Body of pancreas (tissue), 4 donors: ENCODE measurements at regions not wholly inside any gene's neighbourhood (a gene's known extent, or its start where the extent isn't known, plus 50 kb on each side); places are given as distances from the start of the nearest gene placed in this dataset.

Experiments used
- ATAC-seq: fragments of 150-250 bp; one replicate; pipeline ENCODE4 v1.9.1; 2016
- DNase-seq, 4 donors: peaks; one replicate each; pipeline ENCODE4 v3.0.0-alpha.2; 2019
- H3K27ac ChIP-seq, 4 donors: fragments of 200-600 bp; sonication (generic); 1 replicate in 3 of 4; 2 replicates in 1 of 4; pipeline versions ENCODE4 v1.5.1 to v1.6.1; 2016 to 2019; ENCODE audit warnings: mild to moderate bottlenecking in 1 of 4, mixed read lengths in 1 of 4, moderate library complexity in 1 of 4
- H3K27me3 ChIP-seq, 2 donors: fragments of 200-600 bp; sonication (generic); one replicate each; pipeline ENCODE4 v1.6.0; 2016; ENCODE audit warnings: mild to moderate bottlenecking in 1 of 2
- H3K36me3 ChIP-seq, 2 donors: fragments of 200-600 bp; sonication (generic); replicated peaks in 1 of 2; 2 replicates each; pipeline ENCODE4 v1.5.1; 2016; ENCODE audit warnings: low read depth in 2 of 2; ENCODE audit not compliant: insufficient read depth in 1 of 2
- H3K4me1 ChIP-seq: fragments of 200-600 bp; sonication (generic); one replicate; pipeline ENCODE4 v1.6.0; 2016
- H3K4me3 ChIP-seq, 2 donors: fragments of 200-600 bp; sonication (generic); 1 replicate in 1 of 2; 2 replicates in 1 of 2; pipeline ENCODE4 v1.5.1; 2016 to 2019
- H3K9me3 ChIP-seq, 3 donors: fragments of 200-600 bp; sonication (generic); 1 replicate in 2 of 3; 2 replicates in 1 of 3; pipeline ENCODE4 v1.5.1; 2016
- POLR2A ChIP-seq, 3 donors: fragments of 450-650 bp; IDR thresholded peaks; one replicate each; pipeline ENCODE4 v1.6.1; 2016; ENCODE audit warnings: antibody characterized with exemption in 3 of 3, mild to moderate bottlenecking in 2 of 3
- WGBS, 2 donors: methylation state at CpG; one replicate each; pipeline ENCODE4 v1.1.5; 2017; 5-methylcytosine and 5-hydroxymethylcytosine counted together
- intact Hi-C: fragments of 100-400 bp; cut with DNase I; formaldehyde crosslinking; loops from one replicate; pipeline ENCODE4 v1.15.1; 2023
- TF ChIP-seq, protein P1 (sequence below), 7 experiments: fragments of 450-650 bp in 4 of 7; fragments of 200-600 bp in 3 of 7; sonication (generic) in 3 of 7; IDR thresholded peaks; one replicate each; pipeline ENCODE4 v1.5.1; 2016 to 2019; ENCODE audit warnings: antibody characterized with exemption in 7 of 7

DNA sequence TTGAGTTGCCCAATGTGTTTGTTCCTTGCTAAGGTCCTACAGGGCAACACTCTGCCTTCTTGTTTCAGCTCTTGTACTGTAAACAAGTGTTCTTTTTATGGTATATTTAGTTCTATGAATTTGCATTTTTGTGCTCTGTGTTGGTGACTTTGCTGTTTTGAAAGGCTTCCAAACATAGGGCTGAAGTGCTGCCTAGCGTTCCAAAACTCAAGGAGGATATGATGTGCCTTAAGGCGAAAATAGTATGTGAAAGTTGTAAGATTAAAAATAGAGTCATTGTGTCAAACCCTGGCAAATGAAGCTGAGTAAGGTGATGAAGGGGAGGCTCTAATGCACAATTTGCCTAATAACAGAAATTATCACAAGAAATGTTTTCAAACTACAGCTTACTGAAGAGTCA, 372.7 kb upstream of the TOM1L1 start:
- DNase-seq (no peak), ATAC-seq (no peak)
- 44 to 74% methylated on average over 2 of the region's 2 CpGs for WGBS, 2 donors
- Histone ChIP-seq H3K27ac (no peak overlapping the region), H3K4me1 (no peaks in the 10 kb centered on the region), H3K9me3 (no peaks in the 10 kb centered on the region), H3K4me3 (no peak overlapping the region), H3K27me3 (no peaks in the 10 kb centered on the region), H3K36me3 (no peaks in the 10 kb centered on the region)
- TF ChIP-seq, protein P1, sequence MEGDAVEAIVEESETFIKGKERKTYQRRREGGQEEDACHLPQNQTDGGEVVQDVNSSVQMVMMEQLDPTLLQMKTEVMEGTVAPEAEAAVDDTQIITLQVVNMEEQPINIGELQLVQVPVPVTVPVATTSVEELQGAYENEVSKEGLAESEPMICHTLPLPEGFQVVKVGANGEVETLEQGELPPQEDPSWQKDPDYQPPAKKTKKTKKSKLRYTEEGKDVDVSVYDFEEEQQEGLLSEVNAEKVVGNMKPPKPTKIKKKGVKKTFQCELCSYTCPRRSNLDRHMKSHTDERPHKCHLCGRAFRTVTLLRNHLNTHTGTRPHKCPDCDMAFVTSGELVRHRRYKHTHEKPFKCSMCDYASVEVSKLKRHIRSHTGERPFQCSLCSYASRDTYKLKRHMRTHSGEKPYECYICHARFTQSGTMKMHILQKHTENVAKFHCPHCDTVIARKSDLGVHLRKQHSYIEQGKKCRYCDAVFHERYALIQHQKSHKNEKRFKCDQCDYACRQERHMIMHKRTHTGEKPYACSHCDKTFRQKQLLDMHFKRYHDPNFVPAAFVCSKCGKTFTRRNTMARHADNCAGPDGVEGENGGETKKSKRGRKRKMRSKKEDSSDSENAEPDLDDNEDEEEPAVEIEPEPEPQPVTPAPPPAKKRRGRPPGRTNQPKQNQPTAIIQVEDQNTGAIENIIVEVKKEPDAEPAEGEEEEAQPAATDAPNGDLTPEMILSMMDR (IDR thresholded peaks at IDR 0.05): no peak
- TF ChIP-seq POLR2A (IDR thresholded peaks at IDR 0.05): no peak
- intact Hi-C loops: no loop called here

DNA sequence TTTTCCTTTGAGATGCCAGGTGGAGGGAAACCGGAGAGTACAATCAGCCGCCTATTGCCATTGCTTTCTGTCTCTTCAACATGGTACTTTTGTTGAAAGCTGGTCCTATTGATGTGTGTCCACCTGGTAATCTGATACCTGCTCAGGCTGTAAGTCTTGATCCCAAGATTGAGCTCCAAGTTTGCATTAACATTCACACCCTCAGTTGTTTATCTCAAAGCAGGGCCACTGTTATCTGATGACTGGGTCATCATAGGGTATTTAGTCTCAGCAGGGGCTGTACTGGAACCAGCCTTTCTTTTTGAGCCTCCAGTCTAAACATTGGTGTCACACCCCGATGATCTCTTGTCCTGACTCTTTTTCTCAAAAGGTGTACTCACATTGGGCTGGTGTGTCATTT, 370.3 kb upstream of the TOM1L1 start:
- ATAC-seq: no peak
- Histone ChIP-seq H3K27ac (no peak overlapping the region), H3K4me3 (no peak overlapping the region), H3K4me1 (no peaks in the 10 kb centered on the region), H3K36me3 (no peaks in the 10 kb centered on the region), H3K9me3 (no peaks in the 10 kb centered on the region), H3K27me3 (no peaks in the 10 kb centered on the region)
- intact Hi-C loops: no loop called here
- WGBS, 2 donors: 49 to 54% methylated on average over 3 of the region's 3 CpGs
- no peak for DNase-seq
- no peak for TF ChIP-seq POLR2A (IDR thresholded peaks at IDR 0.05)
- TF ChIP-seq, protein P1 (IDR thresholded peaks at IDR 0.05): no peak

DNA sequence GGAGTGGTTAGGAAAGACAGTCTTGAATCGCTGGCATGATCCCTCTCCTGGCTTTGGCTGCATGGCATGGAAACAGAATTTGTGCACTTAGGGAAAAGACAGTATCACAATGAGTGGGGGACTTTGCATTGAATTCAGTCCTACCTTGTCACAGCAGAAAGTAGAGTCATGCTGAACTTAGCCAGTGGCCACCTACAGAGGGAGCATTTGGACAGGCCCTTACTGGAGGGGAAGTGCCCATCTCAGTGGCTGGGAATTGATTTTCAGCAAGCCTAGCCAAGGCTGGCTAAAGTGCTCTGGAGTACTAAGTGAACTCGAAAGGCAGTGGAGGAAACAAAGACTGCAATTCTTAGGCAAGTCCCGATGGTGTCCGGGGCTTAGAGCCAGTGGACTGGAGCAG, 364.3 kb upstream of the TOM1L1 start:
- TF ChIP-seq POLR2A (IDR thresholded peaks at IDR 0.05): no peak
- TF ChIP-seq, protein P1 (IDR thresholded peaks at IDR 0.05): no peak
- ATAC-seq (no peak), DNase-seq (no peak)
- 77 to 81% methylated on average over 4 of the region's 4 CpGs for WGBS, 2 donors
- Histone ChIP-seq H3K4me3 (no peak overlapping the region), H3K9me3 (no peaks in the 10 kb centered on the region), H3K36me3 (no peaks in the 10 kb centered on the region), H3K27me3 (no peaks in the 10 kb centered on the region), H3K27ac (no peak overlapping the region), H3K4me1 (no peaks in the 10 kb centered on the region)
- intact Hi-C loops: no loop called here

DNA sequence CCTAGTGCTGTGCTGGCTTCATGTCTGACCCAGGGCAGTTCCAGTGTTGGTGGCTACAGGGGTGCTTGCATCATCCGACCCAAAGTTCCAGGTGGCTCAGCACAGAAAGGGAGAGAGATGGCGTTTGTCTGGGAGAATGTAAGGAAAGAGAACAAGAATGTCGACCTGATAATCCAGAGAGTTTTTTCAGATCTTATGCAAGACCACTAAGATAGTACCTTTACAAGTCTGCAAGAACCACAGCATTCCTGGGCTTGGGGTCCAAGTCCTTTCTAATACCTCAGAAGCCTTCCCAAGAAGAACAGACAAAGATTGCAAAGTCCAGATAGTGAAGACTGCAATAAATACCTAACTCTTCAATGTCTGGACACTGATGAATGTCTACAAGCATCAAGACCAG, 363.0 kb upstream of the TOM1L1 start:
- Histone ChIP-seq H3K9me3 (no peaks in the 10 kb centered on the region), H3K4me3 (no peak overlapping the region), H3K27me3 (no peaks in the 10 kb centered on the region), H3K4me1 (no peaks in the 10 kb centered on the region), H3K27ac (no peak overlapping the region), H3K36me3 (no peaks in the 10 kb centered on the region)
- no peak for TF ChIP-seq POLR2A (IDR thresholded peaks at IDR 0.05)
- TF ChIP-seq, protein P1 (IDR thresholded peaks at IDR 0.05): no peak
- ATAC-seq (no peak), DNase-seq (no peak)
- intact Hi-C loops: no loop called here
- WGBS, 2 donors: 70 to 72% methylated on average over 3 of the region's 3 CpGs

DNA sequence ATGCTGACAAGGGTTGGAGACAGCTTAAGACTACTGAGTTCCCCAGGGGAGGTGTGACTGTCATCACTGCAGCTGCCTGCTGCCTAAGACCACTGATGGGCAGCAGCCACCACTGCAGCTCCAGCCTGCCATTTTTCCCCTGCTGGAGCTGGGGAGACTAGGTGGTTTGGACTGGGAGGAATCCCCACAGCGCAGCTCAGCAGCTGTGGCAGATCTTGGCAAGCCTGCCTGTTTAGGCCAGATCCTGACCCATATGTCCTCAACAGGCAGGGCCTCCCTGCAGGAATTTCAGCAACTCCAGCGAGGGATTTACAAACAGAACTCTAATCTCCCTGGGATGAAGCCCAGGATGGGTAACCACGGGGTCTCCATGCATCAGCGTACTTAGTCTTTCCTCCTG, 356.4 kb upstream of the TOM1L1 start:
- TF ChIP-seq POLR2A (IDR thresholded peaks at IDR 0.05): no peak
- TF ChIP-seq, protein P1 (IDR thresholded peaks at IDR 0.05): no peak
- Histone ChIP-seq H3K4me3 (no peak overlapping the region), H3K9me3 (no peaks in the 10 kb centered on the region), H3K4me1 (no peaks in the 10 kb centered on the region), H3K27ac (no peak overlapping the region), H3K36me3 (no peaks in the 10 kb centered on the region), H3K27me3 (no peaks in the 10 kb centered on the region)
- ATAC-seq: no peak
- WGBS, 2 donors: 53 to 68% methylated on average over 2 to 4 of the region's 4 CpGs
- intact Hi-C loops: no loop called here
- DNase-seq: no peak
